GM12865 (cell line): ENCODE measurements at regions not wholly inside any gene's neighbourhood (a gene's known extent, or its start where the extent isn't known, plus 50 kb on each side); places are given as distances from the start of the nearest gene placed in this dataset.
A peak's percentile ranks its signal among the peaks of the same experiment; 100 is the strongest.

Source experiments
- DNase-seq: peaks from one replicate; pipeline ENCODE4 v3.0.0; 2010; ENCODE audit warnings: low read depth
- H3K4me3 ChIP-seq: 2 replicates; pipeline ENCODE4 v1.5.1; 2011; ENCODE audit warnings: mild to moderate bottlenecking, low read depth, low read length, control low read depth
- CTCF ChIP-seq: IDR thresholded peaks from 2 replicates; pipeline ENCODE4 v1.5.1; 2011; ENCODE audit warnings: low read length, control low read depth, low read depth, inconsistent platforms; ENCODE audit not compliant: insufficient read depth; ENCODE audit errors: missing control alignments

- no peak for DNase-seq
- no peak for TF ChIP-seq CTCF
Measured at GRCh38 chr20:50421356-50422340, 88.5 kb upstream of the PTPN1 start.

GRCh38 chr20:50423758-50424157, 86.4 kb upstream of the PTPN1 start:
- no peak for DNase-seq
- no peak for TF ChIP-seq CTCF
- H3K4me3 ChIP-seq: no peak overlapping the region

More at GRCh38 chr20:50421356-50422340, 88.5 kb upstream of the PTPN1 start:
- no peak overlapping the region for H3K4me3 ChIP-seq

GRCh38 chr20:50425076-50425475, 85.1 kb upstream of the PTPN1 start:
- no peak overlapping the region for H3K4me3 ChIP-seq
- TF ChIP-seq CTCF: no peak
- peak; percentile 18 for DNase-seq

GRCh38 chr20:50426866-50427718, 83.1 kb upstream of the PTPN1 start:
- no peak for TF ChIP-seq CTCF
- H3K4me3 ChIP-seq: no peak overlapping the region
- no peak for DNase-seq

GRCh38 chr20:50427719-50428083, 82.5 kb upstream of the PTPN1 start:
- no peak overlapping the region for H3K4me3 ChIP-seq
- peak; percentile 25 for DNase-seq
- no peak for TF ChIP-seq CTCF

GRCh38 chr20:50428097-50428828, 81.9 kb upstream of the PTPN1 start:
- no peak overlapping the region for H3K4me3 ChIP-seq
- TF ChIP-seq CTCF: no peak
- DNase-seq: no peak
